WTC11 (cell line): ENCODE measurements at regions not wholly inside any gene's neighbourhood (a gene's known extent, or its start where the extent isn't known, plus 50 kb on each side); places are given as distances from the start of the nearest gene placed in this dataset.

Experiments used
- CBFB ChIP-seq: sonication (generic); formaldehyde crosslinking; IDR thresholded peaks from 2 replicates; pipeline ENCODE4 v1.8.1; 2022; ENCODE audit warnings: mild to moderate bottlenecking, low read depth, missing genetic modification reagents
- ELF4 ChIP-seq: sonication (generic); formaldehyde crosslinking; IDR thresholded peaks from 2 replicates; pipeline ENCODE4 v1.8.1; 2022; ENCODE audit warnings: low read depth, mild to moderate bottlenecking, moderate library complexity, missing genetic modification reagents
- GABPB1 ChIP-seq: sonication (generic); formaldehyde crosslinking; IDR thresholded peaks from 2 replicates; pipeline ENCODE4 v1.8.1; 2023; ENCODE audit warnings: mild to moderate bottlenecking, missing genetic modification reagents
- JAZF1 ChIP-seq: fragments of 250-450 bp; sonication (Bioruptor Pico); IDR thresholded peaks from 2 replicates; pipeline ENCODE4 v1.9.0; 2021; ENCODE audit warnings: moderate library complexity, mild to moderate bottlenecking, inconsistent platforms
- MAX ChIP-seq: sonication (generic); formaldehyde crosslinking; IDR thresholded peaks from 2 replicates; pipeline ENCODE4 v1.8.0; 2022; ENCODE audit warnings: mild to moderate bottlenecking, missing genetic modification reagents
- NFE2L1 ChIP-seq: sonication (generic); formaldehyde crosslinking; IDR thresholded peaks from 2 replicates; pipeline ENCODE4 v1.8.1; 2023; ENCODE audit warnings: missing genetic modification reagents
- SOX15 ChIP-seq: fragments of 250-450 bp; sonication (Bioruptor Pico); IDR thresholded peaks from 2 replicates; pipeline ENCODE4 v1.9.0; 2021; ENCODE audit warnings: mild to moderate bottlenecking
- TCF7 ChIP-seq: sonication (generic); formaldehyde crosslinking; IDR thresholded peaks from 2 replicates; pipeline ENCODE4 v1.8.0; 2022; ENCODE audit warnings: mild to moderate bottlenecking, low read depth, missing genetic modification reagents, moderate library complexity
- ZNF281 ChIP-seq: sonication (generic); formaldehyde crosslinking; IDR thresholded peaks from 2 replicates; pipeline ENCODE4 v1.8.0; 2023; ENCODE audit warnings: mild to moderate bottlenecking, missing genetic modification reagents
- TF ChIP-seq, protein P1 (sequence below): sonication (generic); formaldehyde crosslinking; conservative IDR thresholded peaks from 2 replicates; pipeline ENCODE4 v1.8.1; 2023; ENCODE audit warnings: mild to moderate bottlenecking, low read depth, missing genetic modification reagents, moderate library complexity
- TF ChIP-seq, protein P2 (sequence below): fragments of 200-600 bp; IDR thresholded peaks from 2 replicates; pipeline ENCODE4 v1.8.0; 2022; ENCODE audit warnings: antibody characterized with exemption
- TF ChIP-seq, protein P3 (sequence below): sonication (generic); formaldehyde crosslinking; IDR thresholded peaks from 2 replicates; pipeline ENCODE4 v1.8.1; 2022; ENCODE audit warnings: low read depth, mild to moderate bottlenecking, moderate library complexity, missing genetic modification reagents, borderline replicate concordance
- TF ChIP-seq, protein P4 (sequence below): sonication (generic); formaldehyde crosslinking; IDR thresholded peaks from 2 replicates; pipeline ENCODE4 v1.8.1; 2022; ENCODE audit warnings: low read depth, missing genetic modification reagents, borderline replicate concordance

- TF ChIP-seq, protein P1, sequence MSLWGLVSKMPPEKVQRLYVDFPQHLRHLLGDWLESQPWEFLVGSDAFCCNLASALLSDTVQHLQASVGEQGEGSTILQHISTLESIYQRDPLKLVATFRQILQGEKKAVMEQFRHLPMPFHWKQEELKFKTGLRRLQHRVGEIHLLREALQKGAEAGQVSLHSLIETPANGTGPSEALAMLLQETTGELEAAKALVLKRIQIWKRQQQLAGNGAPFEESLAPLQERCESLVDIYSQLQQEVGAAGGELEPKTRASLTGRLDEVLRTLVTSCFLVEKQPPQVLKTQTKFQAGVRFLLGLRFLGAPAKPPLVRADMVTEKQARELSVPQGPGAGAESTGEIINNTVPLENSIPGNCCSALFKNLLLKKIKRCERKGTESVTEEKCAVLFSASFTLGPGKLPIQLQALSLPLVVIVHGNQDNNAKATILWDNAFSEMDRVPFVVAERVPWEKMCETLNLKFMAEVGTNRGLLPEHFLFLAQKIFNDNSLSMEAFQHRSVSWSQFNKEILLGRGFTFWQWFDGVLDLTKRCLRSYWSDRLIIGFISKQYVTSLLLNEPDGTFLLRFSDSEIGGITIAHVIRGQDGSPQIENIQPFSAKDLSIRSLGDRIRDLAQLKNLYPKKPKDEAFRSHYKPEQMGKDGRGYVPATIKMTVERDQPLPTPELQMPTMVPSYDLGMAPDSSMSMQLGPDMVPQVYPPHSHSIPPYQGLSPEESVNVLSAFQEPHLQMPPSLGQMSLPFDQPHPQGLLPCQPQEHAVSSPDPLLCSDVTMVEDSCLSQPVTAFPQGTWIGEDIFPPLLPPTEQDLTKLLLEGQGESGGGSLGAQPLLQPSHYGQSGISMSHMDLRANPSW (CRISPR knock-in tag): no peak
- TF ChIP-seq, protein P2, sequence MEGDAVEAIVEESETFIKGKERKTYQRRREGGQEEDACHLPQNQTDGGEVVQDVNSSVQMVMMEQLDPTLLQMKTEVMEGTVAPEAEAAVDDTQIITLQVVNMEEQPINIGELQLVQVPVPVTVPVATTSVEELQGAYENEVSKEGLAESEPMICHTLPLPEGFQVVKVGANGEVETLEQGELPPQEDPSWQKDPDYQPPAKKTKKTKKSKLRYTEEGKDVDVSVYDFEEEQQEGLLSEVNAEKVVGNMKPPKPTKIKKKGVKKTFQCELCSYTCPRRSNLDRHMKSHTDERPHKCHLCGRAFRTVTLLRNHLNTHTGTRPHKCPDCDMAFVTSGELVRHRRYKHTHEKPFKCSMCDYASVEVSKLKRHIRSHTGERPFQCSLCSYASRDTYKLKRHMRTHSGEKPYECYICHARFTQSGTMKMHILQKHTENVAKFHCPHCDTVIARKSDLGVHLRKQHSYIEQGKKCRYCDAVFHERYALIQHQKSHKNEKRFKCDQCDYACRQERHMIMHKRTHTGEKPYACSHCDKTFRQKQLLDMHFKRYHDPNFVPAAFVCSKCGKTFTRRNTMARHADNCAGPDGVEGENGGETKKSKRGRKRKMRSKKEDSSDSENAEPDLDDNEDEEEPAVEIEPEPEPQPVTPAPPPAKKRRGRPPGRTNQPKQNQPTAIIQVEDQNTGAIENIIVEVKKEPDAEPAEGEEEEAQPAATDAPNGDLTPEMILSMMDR: no peak
- TF ChIP-seq TCF7 (CRISPR knock-in tag) (no peak), JAZF1 (CRISPR knock-in tag) (no peak), MAX (CRISPR knock-in tag) (no peak), ELF4 (CRISPR knock-in tag) (no peak), CBFB (CRISPR knock-in tag) (no peak), NFE2L1 (CRISPR knock-in tag) (no peak), SOX15 (no peak), ZNF281 (no peak), GABPB1 (CRISPR knock-in tag) (no peak)
- TF ChIP-seq, protein P3, sequence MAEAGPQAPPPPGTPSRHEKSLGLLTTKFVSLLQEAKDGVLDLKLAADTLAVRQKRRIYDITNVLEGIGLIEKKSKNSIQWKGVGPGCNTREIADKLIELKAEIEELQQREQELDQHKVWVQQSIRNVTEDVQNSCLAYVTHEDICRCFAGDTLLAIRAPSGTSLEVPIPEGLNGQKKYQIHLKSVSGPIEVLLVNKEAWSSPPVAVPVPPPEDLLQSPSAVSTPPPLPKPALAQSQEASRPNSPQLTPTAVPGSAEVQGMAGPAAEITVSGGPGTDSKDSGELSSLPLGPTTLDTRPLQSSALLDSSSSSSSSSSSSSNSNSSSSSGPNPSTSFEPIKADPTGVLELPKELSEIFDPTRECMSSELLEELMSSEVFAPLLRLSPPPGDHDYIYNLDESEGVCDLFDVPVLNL (CRISPR knock-in tag): no peak
- TF ChIP-seq, protein P4, sequence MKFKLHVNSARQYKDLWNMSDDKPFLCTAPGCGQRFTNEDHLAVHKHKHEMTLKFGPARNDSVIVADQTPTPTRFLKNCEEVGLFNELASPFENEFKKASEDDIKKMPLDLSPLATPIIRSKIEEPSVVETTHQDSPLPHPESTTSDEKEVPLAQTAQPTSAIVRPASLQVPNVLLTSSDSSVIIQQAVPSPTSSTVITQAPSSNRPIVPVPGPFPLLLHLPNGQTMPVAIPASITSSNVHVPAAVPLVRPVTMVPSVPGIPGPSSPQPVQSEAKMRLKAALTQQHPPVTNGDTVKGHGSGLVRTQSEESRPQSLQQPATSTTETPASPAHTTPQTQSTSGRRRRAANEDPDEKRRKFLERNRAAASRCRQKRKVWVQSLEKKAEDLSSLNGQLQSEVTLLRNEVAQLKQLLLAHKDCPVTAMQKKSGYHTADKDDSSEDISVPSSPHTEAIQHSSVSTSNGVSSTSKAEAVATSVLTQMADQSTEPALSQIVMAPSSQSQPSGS (CRISPR knock-in tag): no peak
These were observed 156.9 kb upstream of the MVB12B start for GRCh38 chr9:126169736-126170135.
